Activated gamma-delta T cell treated with Interleukin-2 at 50 U/mL for 16 hours (primary cell): ENCODE measurements at regions not wholly inside any gene's neighbourhood (a gene's known extent, or its start where the extent isn't known, plus 50 kb on each side); places are given as distances from the start of the nearest gene placed in this dataset.
"Not testable (repeated sequence)": the region's sequence is repeated elsewhere in the genome, so short reads cannot be mapped to it uniquely, and the experiment has no call there.

ENCODE experiments used
- DNase-seq: peaks from one replicate; pipeline ENCODE4 v3.0.0-alpha.2; 2020

DNA sequence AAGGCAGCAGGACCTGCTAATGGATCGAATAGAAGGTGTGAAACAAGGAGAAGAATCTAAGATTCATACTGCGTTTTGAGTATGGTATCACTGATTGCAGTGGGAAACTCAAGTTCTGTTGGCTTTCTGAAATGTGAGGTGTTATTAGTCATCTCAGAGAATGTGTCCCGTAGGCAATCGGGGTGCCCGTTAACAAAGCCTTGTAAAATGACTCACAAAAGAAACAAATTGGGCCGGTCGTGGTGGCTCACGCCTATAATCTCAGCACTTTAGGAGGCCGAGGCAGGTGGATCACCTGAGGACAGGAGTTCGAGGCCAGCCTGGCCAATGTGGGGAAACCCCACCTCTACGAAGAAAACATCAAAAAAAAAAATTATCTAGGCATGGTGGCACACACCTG is 118.2 kb upstream of the C7orf33 start:
- no peak for DNase-seq

DNA sequence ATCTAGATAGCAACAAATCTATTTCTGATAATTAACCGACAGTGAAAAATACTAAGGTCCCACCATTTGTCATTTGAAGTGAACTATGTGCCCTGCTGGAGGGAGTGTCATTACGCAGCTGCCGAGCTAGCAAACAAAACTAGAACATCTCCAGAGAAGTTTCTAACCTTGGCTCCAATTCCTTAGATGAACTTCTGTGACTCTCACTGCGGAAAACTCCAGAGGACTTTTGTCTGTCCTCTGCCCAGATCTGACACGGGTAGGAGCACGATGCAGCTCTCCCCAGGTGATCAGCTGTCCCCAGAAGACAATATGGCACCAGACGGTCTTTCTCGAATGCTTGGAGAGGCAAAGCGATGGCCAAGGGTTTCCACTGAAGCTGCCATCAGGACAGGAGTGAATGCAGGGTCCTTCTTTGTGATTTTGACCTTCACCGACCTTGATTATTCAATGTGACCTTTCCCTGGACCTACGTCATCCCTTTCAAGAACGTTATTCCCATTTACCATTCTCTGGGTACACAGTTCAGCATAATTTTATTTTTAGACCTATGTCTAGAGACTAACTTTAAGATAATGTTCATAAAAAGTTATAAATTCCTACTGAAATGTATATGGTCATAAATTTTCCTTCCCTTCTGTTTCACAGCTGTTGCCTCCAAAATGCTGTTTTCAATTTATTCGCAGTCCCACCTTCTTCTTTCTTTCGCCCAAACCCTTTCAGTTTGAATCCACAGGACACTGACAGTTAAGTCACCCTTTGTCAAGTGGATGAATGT is 116.7 kb upstream of the C7orf33 start:
- no peak for DNase-seq

DNA sequence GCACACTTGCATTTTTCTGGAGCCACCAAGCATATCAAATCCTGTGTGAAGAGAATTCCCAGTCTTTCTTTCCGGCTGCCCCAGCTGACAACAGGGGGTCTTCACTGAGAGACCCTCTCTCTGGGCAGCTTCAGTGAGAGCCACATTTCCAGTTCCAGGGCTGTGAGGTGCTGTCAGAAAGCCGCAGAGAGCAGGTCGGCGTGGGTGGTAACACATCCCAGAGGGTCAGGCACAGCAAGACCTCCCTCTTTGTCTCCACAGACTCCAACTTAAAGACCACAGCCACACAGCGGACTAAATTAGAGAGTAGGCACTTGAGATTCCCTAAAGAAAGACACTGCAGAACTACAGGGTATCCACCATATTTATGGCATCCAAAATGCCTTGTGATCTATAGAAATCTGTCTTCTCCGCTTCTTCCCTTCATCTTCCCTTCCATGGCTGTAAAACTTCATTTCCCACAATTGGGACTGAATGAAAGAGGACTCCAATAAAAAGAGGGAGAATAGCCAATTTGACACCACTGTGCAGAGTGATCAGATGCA is 116.0 kb upstream of the C7orf33 start:
- no peak for DNase-seq

DNA sequence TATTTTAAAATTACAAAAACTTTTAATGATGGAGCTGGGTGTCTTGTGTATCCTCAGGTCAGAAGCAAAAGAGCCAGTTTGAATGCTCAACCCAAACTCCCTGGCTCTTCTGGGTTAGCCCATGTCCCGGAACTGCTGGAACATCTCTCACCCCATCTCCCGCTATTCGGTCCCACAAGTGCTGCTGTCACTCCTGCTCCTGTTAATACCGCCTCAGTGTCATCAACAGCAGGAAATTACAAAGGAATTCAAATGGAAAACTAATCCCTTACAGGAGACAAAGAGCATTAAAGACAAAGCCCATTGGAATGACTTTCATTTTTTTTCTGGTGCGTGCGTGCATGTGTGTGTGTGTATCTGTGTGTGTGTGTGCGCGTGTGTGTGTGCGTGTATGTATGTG is 112.0 kb upstream of the C7orf33 start:
- no peak for DNase-seq

GRCh38 chr7:148480479-148481146 is 110.0 kb upstream of the C7orf33 start:
- DNase-seq: no peak

- DNase-seq: no peak
Measured at GRCh38 chr7:148481147-148481526, 109.4 kb upstream of the C7orf33 start.

- no peak for DNase-seq
Measured at GRCh38 chr7:148481971-148482626, 108.5 kb upstream of the C7orf33 start.

DNA sequence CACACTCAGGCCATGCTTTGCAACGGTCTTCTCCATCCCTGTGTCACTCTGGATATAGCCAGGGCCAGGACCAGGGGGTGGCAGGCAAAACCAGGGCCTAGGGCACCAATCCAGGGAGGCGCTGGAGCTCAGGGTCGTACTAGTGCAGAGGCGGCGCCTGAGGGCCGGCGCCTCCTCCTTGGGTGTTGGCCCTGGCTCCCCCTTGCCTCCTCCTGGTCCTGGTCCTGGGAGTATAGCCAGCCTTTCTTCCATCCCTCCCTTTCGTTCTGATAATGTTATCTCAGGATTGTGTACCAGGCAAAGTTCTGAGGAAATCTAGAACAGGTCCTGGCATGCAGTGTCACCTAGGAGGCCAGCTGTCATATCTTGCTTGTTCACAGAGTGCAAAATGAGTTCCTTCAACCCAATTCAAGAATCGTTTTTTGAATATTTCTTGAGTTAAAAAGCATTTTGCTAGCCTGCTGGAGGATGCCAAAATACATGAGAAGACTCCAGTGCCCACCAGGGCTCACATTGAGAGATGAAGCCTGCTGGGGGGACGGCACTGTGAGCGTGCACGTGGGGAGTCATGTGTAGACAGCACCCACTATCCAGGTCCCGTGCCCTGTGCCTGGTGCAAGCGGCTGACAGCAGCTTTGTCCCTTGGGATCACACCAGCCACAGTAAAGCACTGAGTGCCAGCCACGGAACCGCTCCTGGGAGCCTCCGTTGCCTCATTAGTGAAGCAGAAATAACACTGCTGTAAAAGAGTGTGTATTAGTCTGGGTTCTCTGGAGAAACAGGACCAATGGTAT is 106.9 kb upstream of the C7orf33 start:
- DNase-seq: no peak

DNA sequence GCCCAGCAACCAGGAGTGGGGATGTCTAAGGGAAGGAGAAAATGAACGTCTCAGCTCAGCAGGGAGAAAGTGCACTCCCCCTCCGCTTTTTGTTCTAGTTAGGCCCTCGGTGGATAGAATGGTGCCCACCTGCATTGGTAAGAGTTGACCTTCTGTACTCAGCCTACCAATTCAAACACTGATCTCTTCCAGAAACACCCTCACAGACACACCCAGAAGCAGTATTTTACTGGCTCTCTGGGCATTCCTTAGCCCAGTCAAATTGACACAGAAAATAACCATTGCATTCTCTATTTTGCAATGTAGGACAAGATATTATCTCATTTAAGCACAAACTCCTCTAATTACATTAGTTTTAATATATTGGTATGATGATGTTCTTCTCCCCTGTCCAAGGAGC is 106.1 kb upstream of the C7orf33 start:
- no peak for DNase-seq

- DNase-seq: no peak
Measured at GRCh38 chr7:148485618-148486017, 104.9 kb upstream of the C7orf33 start.

- DNase-seq: no peak
Measured at GRCh38 chr7:148486937-148487336, 103.6 kb upstream of the C7orf33 start.

GRCh38 chr7:148487912-148488311 is 102.7 kb upstream of the C7orf33 start:
- no peak for DNase-seq

DNA sequence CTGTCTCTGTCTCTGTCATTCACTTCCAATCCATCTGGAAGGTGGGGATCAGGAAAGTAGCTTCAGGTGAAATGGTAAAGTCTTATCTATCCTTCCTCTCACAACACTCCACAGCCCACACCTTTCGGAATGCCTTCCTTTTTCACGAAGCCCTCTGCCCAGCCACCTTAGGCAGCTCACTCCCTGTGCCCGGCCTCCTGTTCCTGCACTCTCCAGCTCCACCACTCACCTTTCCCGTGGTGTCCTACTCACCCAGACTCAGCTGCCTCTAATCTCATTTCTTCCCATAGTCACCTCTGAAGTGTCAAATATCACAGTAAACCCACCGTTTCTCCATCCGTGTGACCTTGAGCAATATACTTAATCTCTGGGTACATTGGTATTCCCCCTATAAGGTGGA is 100.9 kb upstream of the C7orf33 start:
- no peak for DNase-seq

GRCh38 chr7:148492157-148492860 is 98.3 kb upstream of the C7orf33 start:
- no peak for DNase-seq

- no peak for DNase-seq
Measured at GRCh38 chr7:148495605-148496004, 95.0 kb upstream of the C7orf33 start.

DNA sequence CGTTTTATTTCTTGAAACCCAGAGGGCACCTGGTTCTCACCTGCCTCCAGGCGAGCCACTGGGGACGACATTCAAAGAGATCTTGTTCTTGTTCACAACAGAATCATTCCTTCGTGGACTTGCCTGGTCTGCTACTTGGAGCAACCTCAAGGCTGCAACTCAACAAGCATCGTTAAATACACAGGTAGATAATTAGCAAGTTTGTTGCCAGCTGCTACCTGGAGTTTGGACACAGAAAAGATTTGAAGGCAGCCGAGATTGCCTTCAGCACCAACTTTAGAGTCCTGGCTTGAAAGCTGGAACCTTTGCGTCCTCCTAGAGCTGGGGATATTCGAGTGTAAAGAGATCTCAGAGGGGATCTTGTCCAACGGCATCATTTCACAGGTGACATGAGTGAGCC is 89.6 kb upstream of the C7orf33 start:
- DNase-seq: no peak

- DNase-seq: no peak
Measured at GRCh38 chr7:148503900-148504487, 86.6 kb upstream of the C7orf33 start.

DNA sequence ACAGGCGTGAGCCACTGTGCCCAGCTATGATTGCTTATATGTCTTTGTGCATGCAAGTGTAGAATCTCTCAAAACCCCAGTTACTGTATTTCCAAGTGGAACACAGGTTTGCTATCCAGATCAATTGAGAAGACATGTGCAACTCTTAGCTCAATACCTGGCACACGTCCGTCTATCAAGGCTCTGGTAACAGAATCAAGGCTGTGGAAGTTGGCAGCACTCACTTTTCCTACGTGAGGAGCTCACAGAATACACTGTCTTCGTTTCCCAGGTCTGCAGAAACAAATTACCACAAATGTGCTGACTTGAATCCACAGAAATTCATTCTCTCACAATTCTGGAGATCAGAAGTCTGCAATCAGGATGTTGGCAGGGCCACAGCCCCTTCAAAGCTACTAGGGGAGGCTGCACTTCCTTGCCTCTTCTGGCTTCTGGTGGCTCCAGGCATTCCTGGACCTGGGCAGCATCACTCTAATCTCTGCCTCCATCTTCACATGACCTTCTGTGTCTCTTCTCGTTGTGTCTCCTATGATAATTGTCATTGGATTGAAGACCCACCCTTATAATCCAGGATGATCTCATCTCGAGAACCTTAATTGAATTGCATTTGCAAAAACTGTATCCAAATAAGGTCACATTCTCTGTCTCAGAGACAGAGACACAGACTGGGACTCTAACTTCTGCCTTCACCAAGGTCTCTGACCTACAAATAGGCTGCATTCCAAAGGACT is 84.8 kb upstream of the C7orf33 start:
- no peak for DNase-seq

- not testable (repeated sequence) for DNase-seq
Measured at GRCh38 chr7:148507064-148507573, 83.4 kb upstream of the C7orf33 start.

DNA sequence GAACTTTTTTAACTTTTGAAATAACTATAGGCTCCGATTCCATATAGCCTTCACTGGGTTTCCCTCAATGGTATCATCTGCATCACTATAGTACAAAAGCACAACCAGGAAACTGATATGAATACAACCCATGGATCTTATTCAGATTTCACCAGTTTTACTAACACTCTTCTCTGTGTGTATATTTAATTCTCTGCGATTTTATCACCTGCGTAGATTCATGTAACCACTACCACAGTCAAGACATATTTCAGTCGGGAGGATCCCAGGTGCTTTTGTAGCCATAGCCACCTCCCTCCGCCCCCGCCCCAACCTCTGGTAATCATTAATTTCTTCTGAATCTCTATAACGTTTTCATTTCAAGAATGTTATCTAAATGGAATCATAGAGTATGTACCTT is 82.8 kb upstream of the C7orf33 start:
- DNase-seq: no peak

- no peak for DNase-seq
Measured at GRCh38 chr7:148514236-148514635, 76.3 kb upstream of the C7orf33 start.
